ENCODE measurements at regions not wholly inside any gene's neighbourhood (a gene's known extent, or its start where the extent isn't known, plus 50 kb on each side); places are given as distances from the start of the nearest gene placed in this dataset.

- TF ChIP-seq HIVEP1 (CRISPR knock-in tag; IDR thresholded peaks at IDR 0.05) (no peak), DIDO1 (tag; IDR thresholded peaks at IDR 0.05; ENCODE audit: low read depth) (no peak), RBM15 (IDR thresholded peaks at IDR 0.05; ENCODE audit: insufficient read depth, low read length) (no peak), E4F1 (CRISPR knock-in tag; IDR thresholded peaks at IDR 0.05; ENCODE audit: borderline replicate concordance) (no peak), THAP7 (CRISPR knock-in tag; IDR thresholded peaks at IDR 0.05) (no peak), TARDBP (IDR thresholded peaks at IDR 0.05) (no peak), TRIM28 (IDR thresholded peaks at IDR 0.05) (no peak), SIN3A (IDR thresholded peaks at IDR 0.05; ENCODE audit: borderline replicate concordance in 2 of 2, control insufficient read depth in 1 of 2, low read depth in 2 of 2, low read length in 2 of 2) (no peak), EGR1 (conservative IDR thresholded peaks at IDR 0.05) (no peak), ADNP (tag; IDR thresholded peaks at IDR 0.05) (no peak), KDM1A (IDR thresholded peaks at IDR 0.05) (no peak), CBFA2T3 (IDR thresholded peaks at IDR 0.05) (no peak), FOXA3 (CRISPR knock-in tag; conservative IDR thresholded peaks at IDR 0.05 in 1 of 2, IDR thresholded peaks at IDR 0.05 in 1 of 2) (no peak)
These were observed 341.2 kb downstream of the CYP26B1 start (continued) for GRCh38 chr2:71806432-71806831.

All from K562 (cell line).